ENCODE measurements at regions not wholly inside any gene's neighbourhood (a gene's known extent, or its start where the extent isn't known, plus 50 kb on each side); places are given as distances from the start of the nearest gene placed in this dataset.

DNA sequence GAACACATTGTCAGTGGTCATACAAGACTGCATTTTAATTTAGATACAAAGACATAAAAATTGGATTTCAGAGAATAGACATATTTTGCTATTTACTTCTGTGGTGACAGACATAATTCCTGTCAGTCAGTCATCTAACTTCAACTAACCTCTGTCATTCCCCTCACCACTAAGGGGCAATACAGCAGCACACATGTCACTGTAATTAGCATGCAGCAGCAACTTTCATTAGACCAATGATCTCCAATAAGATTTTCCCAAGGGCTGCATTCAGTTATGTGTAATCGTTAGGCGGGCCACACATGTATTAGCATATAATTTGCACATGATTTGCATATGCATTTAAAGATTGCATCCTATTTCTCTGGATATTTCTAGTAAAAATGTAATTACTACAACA, 624.5 kb downstream of the NR4A2 start:
- Histone ChIP-seq H3K9me2 (replicated peaks; ENCODE audit: low read depth, low read length) (no peaks in the 10 kb centered on the region), H3K4me2 (ENCODE audit: low read depth, low read length, poor library complexity, severe bottlenecking) (no peak overlapping the region), H4K20me1 (ENCODE audit: insufficient read depth, low read length, poor library complexity, severe bottlenecking) (no peaks in the 10 kb centered on the region), H3K27me3 (ENCODE audit: insufficient read depth, low read length, poor library complexity, severe bottlenecking) (no peaks in the 10 kb centered on the region), H3K9ac (ENCODE audit: low read depth, low read length, poor library complexity, severe bottlenecking) (no peak overlapping the region), H3K36me3 (ENCODE audit: insufficient read depth, low read length) (no peaks in the 10 kb centered on the region), H3K4me1 (ENCODE audit: insufficient read depth, low read length, poor library complexity, severe bottlenecking) (no peaks in the 10 kb centered on the region), H3K79me2 (ENCODE audit: insufficient read depth, low read length) (no peaks in the 10 kb centered on the region), H2AFZ (ENCODE audit: low read length) (no peak overlapping the region), H3F3A (ENCODE audit: low read depth) (no peaks in the 10 kb centered on the region), H3K9me3 (ENCODE audit: insufficient read depth, low read depth, low read length) (no peaks in the 10 kb centered on the region), H3K4me3 (ENCODE audit: low read length, poor library complexity, severe bottlenecking) (no peak overlapping the region)
- TF ChIP-seq, protein P1, sequence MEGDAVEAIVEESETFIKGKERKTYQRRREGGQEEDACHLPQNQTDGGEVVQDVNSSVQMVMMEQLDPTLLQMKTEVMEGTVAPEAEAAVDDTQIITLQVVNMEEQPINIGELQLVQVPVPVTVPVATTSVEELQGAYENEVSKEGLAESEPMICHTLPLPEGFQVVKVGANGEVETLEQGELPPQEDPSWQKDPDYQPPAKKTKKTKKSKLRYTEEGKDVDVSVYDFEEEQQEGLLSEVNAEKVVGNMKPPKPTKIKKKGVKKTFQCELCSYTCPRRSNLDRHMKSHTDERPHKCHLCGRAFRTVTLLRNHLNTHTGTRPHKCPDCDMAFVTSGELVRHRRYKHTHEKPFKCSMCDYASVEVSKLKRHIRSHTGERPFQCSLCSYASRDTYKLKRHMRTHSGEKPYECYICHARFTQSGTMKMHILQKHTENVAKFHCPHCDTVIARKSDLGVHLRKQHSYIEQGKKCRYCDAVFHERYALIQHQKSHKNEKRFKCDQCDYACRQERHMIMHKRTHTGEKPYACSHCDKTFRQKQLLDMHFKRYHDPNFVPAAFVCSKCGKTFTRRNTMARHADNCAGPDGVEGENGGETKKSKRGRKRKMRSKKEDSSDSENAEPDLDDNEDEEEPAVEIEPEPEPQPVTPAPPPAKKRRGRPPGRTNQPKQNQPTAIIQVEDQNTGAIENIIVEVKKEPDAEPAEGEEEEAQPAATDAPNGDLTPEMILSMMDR (conservative IDR thresholded peaks at IDR 0.05; ENCODE audit: low read length) = peak; percentile 44
- no peak for TF ChIP-seq EZH2phosphoT487 (IDR thresholded peaks at IDR 0.05; ENCODE audit: borderline replicate concordance)

DNA sequence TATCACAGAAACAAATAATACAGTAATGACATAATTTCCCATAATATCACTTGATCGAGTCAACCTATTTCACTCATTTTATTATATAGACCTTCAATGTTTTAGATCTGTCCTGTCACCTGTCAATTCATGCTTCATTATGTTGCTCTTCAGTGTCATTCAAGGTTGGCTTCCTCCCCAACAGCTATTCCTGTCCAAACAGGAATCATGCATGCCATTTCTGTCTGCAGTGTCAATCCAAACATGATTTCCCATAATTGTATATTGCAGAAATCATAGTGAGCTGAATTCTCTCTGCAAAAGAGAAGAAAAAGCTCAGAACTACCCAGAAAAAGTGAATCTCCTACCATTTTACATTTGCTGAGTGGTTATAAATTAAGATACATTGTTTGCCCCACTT, 628.6 kb downstream of the NR4A2 start:
- Histone ChIP-seq H3K27me3 (ENCODE audit: insufficient read depth, low read length, poor library complexity, severe bottlenecking) (no peaks in the 10 kb centered on the region), H2AFZ (ENCODE audit: low read length) (no peak overlapping the region), H3K4me2 (ENCODE audit: low read depth, low read length, poor library complexity, severe bottlenecking) (no peak overlapping the region), H3K36me3 (ENCODE audit: insufficient read depth, low read length) (no peaks in the 10 kb centered on the region), H3F3A (ENCODE audit: low read depth) (no peaks in the 10 kb centered on the region), H3K4me3 (ENCODE audit: low read length, poor library complexity, severe bottlenecking) (no peak overlapping the region), H3K79me2 (ENCODE audit: insufficient read depth, low read length) (no peaks in the 10 kb centered on the region), H3K4me1 (ENCODE audit: insufficient read depth, low read length, poor library complexity, severe bottlenecking) (no peaks in the 10 kb centered on the region), H3K9me3 (ENCODE audit: insufficient read depth, low read depth, low read length) (no peaks in the 10 kb centered on the region), H3K9me2 (replicated peaks; ENCODE audit: low read depth, low read length) (no peaks in the 10 kb centered on the region), H3K9ac (ENCODE audit: low read depth, low read length, poor library complexity, severe bottlenecking) (no peak overlapping the region), H4K20me1 (ENCODE audit: insufficient read depth, low read length, poor library complexity, severe bottlenecking) (no peaks in the 10 kb centered on the region)
- TF ChIP-seq, protein P1 (conservative IDR thresholded peaks at IDR 0.05; ENCODE audit: low read length) = no peak
- TF ChIP-seq EZH2phosphoT487 (IDR thresholded peaks at IDR 0.05; ENCODE audit: borderline replicate concordance) = no peak

DNA sequence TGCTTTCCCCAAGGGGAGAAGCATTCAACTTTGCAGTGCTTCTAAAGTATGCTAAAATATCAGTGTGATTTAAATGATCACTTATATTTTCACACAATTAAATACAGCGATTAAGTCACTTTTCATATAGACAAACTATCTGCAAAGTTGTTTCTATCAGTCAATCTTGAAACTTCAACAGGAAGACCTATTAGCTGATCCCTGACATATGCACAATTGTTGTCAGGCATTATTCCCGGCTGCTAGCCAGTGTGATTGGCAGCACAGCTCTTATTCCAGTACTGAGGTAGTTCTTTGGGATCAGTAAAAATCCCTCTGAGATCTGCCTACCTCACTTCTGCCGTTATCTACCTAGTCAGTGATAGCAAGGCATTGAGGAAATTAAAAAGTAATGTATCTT, 629.5 kb downstream of the NR4A2 start:
- Histone ChIP-seq H3K79me2 (ENCODE audit: insufficient read depth, low read length) (no peaks in the 10 kb centered on the region), H3K4me1 (ENCODE audit: insufficient read depth, low read length, poor library complexity, severe bottlenecking) (no peaks in the 10 kb centered on the region), H3K4me2 (ENCODE audit: low read depth, low read length, poor library complexity, severe bottlenecking) (no peak overlapping the region), H2AFZ (ENCODE audit: low read length) (no peak overlapping the region), H3K36me3 (ENCODE audit: insufficient read depth, low read length) (no peaks in the 10 kb centered on the region), H4K20me1 (ENCODE audit: insufficient read depth, low read length, poor library complexity, severe bottlenecking) (no peaks in the 10 kb centered on the region), H3K4me3 (ENCODE audit: low read length, poor library complexity, severe bottlenecking) (no peak overlapping the region), H3K9me2 (replicated peaks; ENCODE audit: low read depth, low read length) (no peaks in the 10 kb centered on the region), H3K27me3 (ENCODE audit: insufficient read depth, low read length, poor library complexity, severe bottlenecking) (no peaks in the 10 kb centered on the region), H3K9me3 (ENCODE audit: insufficient read depth, low read depth, low read length) (no peaks in the 10 kb centered on the region), H3K9ac (ENCODE audit: low read depth, low read length, poor library complexity, severe bottlenecking) (no peak overlapping the region), H3F3A (ENCODE audit: low read depth) (no peaks in the 10 kb centered on the region)
- TF ChIP-seq EZH2phosphoT487 (IDR thresholded peaks at IDR 0.05; ENCODE audit: borderline replicate concordance) = no peak
- TF ChIP-seq, protein P1 (conservative IDR thresholded peaks at IDR 0.05; ENCODE audit: low read length) = no peak
